PC-3 (cell line): ENCODE measurements at regions not wholly inside any gene's neighbourhood (a gene's known extent, or its start where the extent isn't known, plus 50 kb on each side); places are given as distances from the start of the nearest gene placed in this dataset.

Source experiments
- EZH2phosphoT487 ChIP-seq: fragments of 300-600 bp; sonication (generic); IDR thresholded peaks from 2 replicates; pipeline ENCODE4 v1.6.1; 2018; ENCODE audit warnings: mild to moderate bottlenecking, antibody characterized with exemption, low read length, borderline replicate concordance
- TF ChIP-seq, protein P1 (sequence below): fragments of 300-600 bp; sonication (generic); conservative IDR thresholded peaks from 2 replicates; pipeline ENCODE4 v1.5.1; 2017; ENCODE audit warnings: antibody characterized with exemption, low read depth, mild to moderate bottlenecking, low read length

DNA sequence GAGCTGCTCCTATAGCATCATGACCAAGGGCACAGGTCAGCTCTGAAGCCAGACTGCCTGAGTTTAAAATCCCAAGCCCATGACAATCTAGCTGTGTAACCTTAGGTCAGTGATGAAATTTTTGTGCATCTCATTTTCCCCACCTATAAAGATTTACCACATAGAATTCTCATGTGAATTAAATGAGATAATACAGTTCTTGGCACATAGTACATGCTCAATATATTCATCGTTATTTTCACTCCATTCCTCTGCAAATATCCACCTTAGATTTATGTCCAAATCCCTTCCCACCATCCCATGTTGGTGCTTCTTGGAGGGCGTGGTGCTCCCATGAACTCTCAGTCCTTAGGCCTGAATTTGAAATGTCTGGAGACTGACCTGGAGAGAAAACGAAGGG is 300.1 kb downstream of the TLE3 start:
- TF ChIP-seq, protein P1, sequence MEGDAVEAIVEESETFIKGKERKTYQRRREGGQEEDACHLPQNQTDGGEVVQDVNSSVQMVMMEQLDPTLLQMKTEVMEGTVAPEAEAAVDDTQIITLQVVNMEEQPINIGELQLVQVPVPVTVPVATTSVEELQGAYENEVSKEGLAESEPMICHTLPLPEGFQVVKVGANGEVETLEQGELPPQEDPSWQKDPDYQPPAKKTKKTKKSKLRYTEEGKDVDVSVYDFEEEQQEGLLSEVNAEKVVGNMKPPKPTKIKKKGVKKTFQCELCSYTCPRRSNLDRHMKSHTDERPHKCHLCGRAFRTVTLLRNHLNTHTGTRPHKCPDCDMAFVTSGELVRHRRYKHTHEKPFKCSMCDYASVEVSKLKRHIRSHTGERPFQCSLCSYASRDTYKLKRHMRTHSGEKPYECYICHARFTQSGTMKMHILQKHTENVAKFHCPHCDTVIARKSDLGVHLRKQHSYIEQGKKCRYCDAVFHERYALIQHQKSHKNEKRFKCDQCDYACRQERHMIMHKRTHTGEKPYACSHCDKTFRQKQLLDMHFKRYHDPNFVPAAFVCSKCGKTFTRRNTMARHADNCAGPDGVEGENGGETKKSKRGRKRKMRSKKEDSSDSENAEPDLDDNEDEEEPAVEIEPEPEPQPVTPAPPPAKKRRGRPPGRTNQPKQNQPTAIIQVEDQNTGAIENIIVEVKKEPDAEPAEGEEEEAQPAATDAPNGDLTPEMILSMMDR, result no peak
- TF ChIP-seq EZH2phosphoT487, result no peak
